Heart left ventricle (tissue), 16 donors: ENCODE measurements at regions not wholly inside any gene's neighbourhood (a gene's known extent, or its start where the extent isn't known, plus 50 kb on each side); places are given as distances from the start of the nearest gene placed in this dataset.

Source experiments
- ATAC-seq, 4 donors: fragments of 200-7000 bp; cut with Tn5 transposase; one replicate each; pipeline ENCODE4 v1.9.1; 2020 to 2022; ENCODE audit warnings: moderate library complexity in 4 of 4, mild to moderate bottlenecking in 3 of 4, moderate number of reproducible peaks in 1 of 4
- DNase-seq, 5 donors: peaks; one replicate each; pipeline ENCODE4 v3.0.0-alpha.2; 2020
- H3K27ac ChIP-seq, 12 donors: fragments of 200-600 bp; sonication (generic) in 4 of 12; one replicate each; pipeline versions ENCODE4 v1.5.0 to v1.8.0; 2016 to 2022; ENCODE audit warnings: mild to moderate bottlenecking in 2 of 12
- H3K27me3 ChIP-seq, 9 donors: fragments of 200-600 bp; sonication (generic) in 2 of 9; one replicate each; pipeline versions ENCODE4 v1.5.1 to v1.8.0; 2016 to 2022; ENCODE audit warnings: mild to moderate bottlenecking in 3 of 9
- H3K36me3 ChIP-seq, 9 donors: fragments of 200-600 bp; sonication (generic) in 2 of 9; one replicate each; pipeline versions ENCODE4 v1.5.0 to v1.8.0; 2018 to 2022; ENCODE audit warnings: mild to moderate bottlenecking in 2 of 9
- H3K4me1 ChIP-seq, 12 donors: fragments of 200-600 bp; sonication (generic) in 4 of 12; one replicate each; pipeline versions ENCODE4 v1.5.0 to v1.8.0; 2016 to 2022; ENCODE audit warnings: mild to moderate bottlenecking in 3 of 12
- H3K4me3 ChIP-seq, 12 donors: fragments of 200-600 bp; sonication (generic) in 4 of 12; one replicate each; pipeline versions ENCODE4 v1.5.0 to v1.8.0; 2017 to 2022; ENCODE audit warnings: mild to moderate bottlenecking in 9 of 12, moderate library complexity in 4 of 12
- H3K9me3 ChIP-seq, 12 donors: fragments of 200-600 bp; sonication (generic) in 4 of 12; one replicate each; pipeline versions ENCODE4 v1.5.0 to v1.8.0; 2016 to 2022; ENCODE audit warnings: mild to moderate bottlenecking in 1 of 12
- CTCF ChIP-seq, 12 donors: fragments of 200-600 bp; sonication (generic) in 4 of 12; IDR thresholded peaks; one replicate each; pipeline versions ENCODE4 v1.5.0 to v1.8.0; 2018 to 2022; ENCODE audit warnings: antibody characterized with exemption in 12 of 12, mild to moderate bottlenecking in 5 of 12
- POLR2A ChIP-seq, 2 donors: fragments of 450-650 bp; IDR thresholded peaks; one replicate each; pipeline ENCODE4 v1.6.1; 2017; ENCODE audit warnings: antibody characterized with exemption in 2 of 2, mild to moderate bottlenecking in 2 of 2, moderate library complexity in 2 of 2
- WGBS, 4 donors: extraction: QIAGEN DNeasy Blood & Tissue Kit in 2 of 4; methylation state at CpG; one replicate each; pipeline versions ENCODE4 v1.1.5 to v1.1.7; 2013 to 2018; 5-methylcytosine and 5-hydroxymethylcytosine counted together
- intact Hi-C, 10 donors: fragments of 100-400 bp; cut with DNase I; formaldehyde crosslinking; loops; one replicate each; pipeline versions ENCODE4 v1.11.1 to v1.14.2; 2022
- donor health status: ischemic (EF 13 %, LVEDD 7.1; RV severe dilation, severe dysfunction).
- donor health status: healthy with polysubstance abuse.
- donor health status: DM: no; HTN: yes; CAD: no.
- donor health status: DM: no; HTN: no; CAD: no.
- donor health status: ischemic (EF 25% LVEDD 6.9; RV normal size, moderate dysfunction).
- donor health status: ischemic (EF 25% LVEDD 5.7; RV mildly dilated, moderate dysfunction).
- donor health status: healthy.
- donor health status: DM: yes; HTN: yes; CAD: no.
- donor health status: ischemic (EF 35%, LVEDD 5.7; RV mildly dilated, moderate dysfunction).
- donor health status: nonischemic (EF 11% LVEDD 7.7; RV severe dilation, severe dysfunction).
- donor health status: DM: yes; HTN: yes; CAD: no.
- donor health status: PGD.
- donor health status: ischemic (EF 29% LVEDD 5.4; RV normal size, mild dysfunction).
- donor health status: nonischemic (EF 23%, LVEDD 6.1; RV moderate dilation, normal function).

- 17 to 35% (median 23%) methylated on average over 2 of the region's 2 CpGs for WGBS, 4 donors
- no peaks in the 10 kb centered on the region for H3K9me3 ChIP-seq
- no peak for TF ChIP-seq CTCF (IDR thresholded peaks at IDR 0.05)
- TF ChIP-seq POLR2A (IDR thresholded peaks at IDR 0.05): no peak
- peaks cover 0 to 13% (median 0%) of the 10 kb centered on the region in 12 donors for H3K4me1 ChIP-seq
- no peak overlapping the region for H3K4me3 ChIP-seq
- no peaks in the 10 kb centered on the region for H3K36me3 ChIP-seq
- ATAC-seq: no peak
- intact Hi-C loops: no loop called here
- H3K27me3 ChIP-seq: peaks cover 0 to 12% (median 0%) of the 10 kb centered on the region in 9 donors
- no peak overlapping the region for H3K27ac ChIP-seq
- DNase-seq: no peak
Measured at GRCh38 chr9:21747175-21747574, 55.3 kb upstream of the MTAP start.

- DNase-seq: no peak
- Histone ChIP-seq H3K36me3 (no peaks in the 10 kb centered on the region), H3K9me3 (no peaks in the 10 kb centered on the region), H3K27me3 (peaks cover 0 to 23% (median 0%) of the 10 kb centered on the region in 9 donors), H3K4me1 (peaks cover 0 to 11% (median 0%) of the 10 kb centered on the region in 12 donors), H3K27ac (no peak overlapping the region), H3K4me3 (no peak overlapping the region)
- intact Hi-C loops: no loop called here
- 31 to 57% (median 47%) methylated on average over 3 of the region's 3 CpGs for WGBS, 4 donors
- ATAC-seq: no peak
- TF ChIP-seq POLR2A (IDR thresholded peaks at IDR 0.05): no peak
- no peak for TF ChIP-seq CTCF (IDR thresholded peaks at IDR 0.05)
Measured at GRCh38 chr9:21750021-21750735, 52.3 kb upstream of the MTAP start.

GRCh38 chr9:21751998-21752397 lies 50.4 kb upstream of the MTAP start:
- no peak for TF ChIP-seq POLR2A (IDR thresholded peaks at IDR 0.05)
- no peak for TF ChIP-seq CTCF (IDR thresholded peaks at IDR 0.05)
- H3K9me3 ChIP-seq: no peaks in the 10 kb centered on the region
- no peak overlapping the region for H3K4me3 ChIP-seq
- no peaks in the 10 kb centered on the region for H3K36me3 ChIP-seq
- DNase-seq: no peak
- ATAC-seq: no peak
- H3K27me3 ChIP-seq: peaks cover 0 to 37% (median 0%) of the 10 kb centered on the region in 9 donors
- intact Hi-C loops: no loop called here
- no peak overlapping the region for H3K27ac ChIP-seq
- peaks cover 0 to 5% (median 0%) of the 10 kb centered on the region in 12 donors for H3K4me1 ChIP-seq
